ENCODE measurements at regions not wholly inside any gene's neighbourhood (a gene's known extent, or its start where the extent isn't known, plus 50 kb on each side); places are given as distances from the start of the nearest gene placed in this dataset.
A peak's percentile ranks its signal among the peaks of the same experiment; 100 is the strongest.

- H3K4me3 ChIP-seq: no peak overlapping the region
- no peak for TF ChIP-seq CTCF (IDR thresholded peaks at IDR 0.05)
- H3K27ac ChIP-seq: peak overlapping the region; percentile 66 to 72
- no peaks in the 10 kb centered on the region for H3K36me3 ChIP-seq
- intact Hi-C loops (cut with DNase I; ENCODE audit: low total_unique reads): loop anchor here (10.0 kb wide), 1 partner anchor 618 kb away; the partner anchor contains the start of gene TBL1XR1
- no peaks in the 10 kb centered on the region for H3K27me3 ChIP-seq
- H3K9me3 ChIP-seq: no peaks in the 10 kb centered on the region
- H3K4me1 ChIP-seq: peaks cover 0 to 55% (median 28%) of the 10 kb centered on the region in 4 donors
- no peak for DNase-seq
Measured at GRCh38 chr3:177812492-177812891, 615.2 kb upstream of the TBL1XR1 start.

GRCh38 chr3:177813322-177813721 lies 616.0 kb upstream of the TBL1XR1 start:
- H3K4me3 ChIP-seq: no peak overlapping the region
- no peak for TF ChIP-seq CTCF (IDR thresholded peaks at IDR 0.05)
- H3K36me3 ChIP-seq: no peaks in the 10 kb centered on the region
- H3K4me1 ChIP-seq: peaks cover 0 to 55% (median 28%) of the 10 kb centered on the region in 4 donors
- no peak for DNase-seq
- peak overlapping the region; percentile 66 to 72 for H3K27ac ChIP-seq
- no peaks in the 10 kb centered on the region for H3K27me3 ChIP-seq
- intact Hi-C loops (cut with DNase I; ENCODE audit: low total_unique reads): loop anchor here (10.0 kb wide), 1 partner anchor 619 kb away; the partner anchor contains the start of gene TBL1XR1
- no peaks in the 10 kb centered on the region for H3K9me3 ChIP-seq

GRCh38 chr3:177816667-177817208 lies 619.5 kb upstream of the TBL1XR1 start:
- intact Hi-C loops (cut with DNase I; ENCODE audit: low total_unique reads): loop anchor here (10.0 kb wide), 1 partner anchor 622 kb away; the partner anchor contains the start of gene TBL1XR1
- H3K4me1 ChIP-seq: peaks cover 0 to 53% (median 33%) of the 10 kb centered on the region in 4 donors
- H3K27ac ChIP-seq: peak overlapping the region; percentile 64 to 72
- H3K4me3 ChIP-seq: no peak overlapping the region
- no peaks in the 10 kb centered on the region for H3K27me3 ChIP-seq
- TF ChIP-seq CTCF (IDR thresholded peaks at IDR 0.05): peak; percentile 7 to 27
- H3K9me3 ChIP-seq: no peaks in the 10 kb centered on the region
- no peak for DNase-seq
- H3K36me3 ChIP-seq: no peaks in the 10 kb centered on the region

GRCh38 chr3:177817751-177818150 lies 620.5 kb upstream of the TBL1XR1 start:
- intact Hi-C loops (cut with DNase I; ENCODE audit: low total_unique reads): loop anchor here (10.0 kb wide), 1 partner anchor 623 kb away; the partner anchor contains the start of gene TBL1XR1
- DNase-seq: no peak
- Histone ChIP-seq H3K36me3 (no peaks in the 10 kb centered on the region), H3K27ac (peak overlapping the region; percentile 64 to 72), H3K4me3 (no peak overlapping the region), H3K4me1 (peaks cover 0 to 52% (median 30%) of the 10 kb centered on the region in 4 donors), H3K27me3 (no peaks in the 10 kb centered on the region), H3K9me3 (no peaks in the 10 kb centered on the region)
- TF ChIP-seq CTCF (IDR thresholded peaks at IDR 0.05): no peak

GRCh38 chr3:177818712-177819240 lies 621.5 kb upstream of the TBL1XR1 start:
- TF ChIP-seq CTCF (IDR thresholded peaks at IDR 0.05): no peak
- peaks cover 0 to 56% (median 32%) of the 10 kb centered on the region in 4 donors for H3K4me1 ChIP-seq
- no peaks in the 10 kb centered on the region for H3K27me3 ChIP-seq
- no peaks in the 10 kb centered on the region for H3K36me3 ChIP-seq
- no peak for DNase-seq
- intact Hi-C loops (cut with DNase I; ENCODE audit: low total_unique reads): loop anchor here (10.0 kb wide), 1 partner anchor 624 kb away; the partner anchor contains the start of gene TBL1XR1
- H3K9me3 ChIP-seq: no peaks in the 10 kb centered on the region
- peak overlapping the region in 1 of 2 donors; percentile 72 for H3K27ac ChIP-seq
- no peak overlapping the region for H3K4me3 ChIP-seq
